Common myeloid progenitor, CD34-positive (primary cell): ENCODE measurements at regions not wholly inside any gene's neighbourhood (a gene's known extent, or its start where the extent isn't known, plus 50 kb on each side); places are given as distances from the start of the nearest gene placed in this dataset.

Experiments used
- CTCF ChIA-PET: fragments of 350-600 bp; sonication (Branson Sonifier 250); formaldehyde crosslinking; loops from one replicate; lab custom pipeline; 2021; ENCODE audit warnings: antibody characterized with exemption; lab: Charles Lee
- POLR2A ChIA-PET: fragments of 350-600 bp; sonication (Branson Sonifier 250); formaldehyde crosslinking; loops from one replicate; lab custom pipeline; 2021; ENCODE audit warnings: antibody characterized with exemption; lab: Charles Lee
- DNase-seq, 3 donors: peaks; one replicate each; pipeline versions ENCODE4 v3.0.0 to v3.0.0-alpha.2; 2013
- H3K27ac ChIP-seq, 2 experiments: 1 replicate in 1 of 2; 2 replicates in 1 of 2; pipeline ENCODE4 v1.7.0; 2013; ENCODE audit warnings: inconsistent platforms in 2 of 2, low read length in 2 of 2, mild to moderate bottlenecking in 2 of 2, low read depth in 1 of 2, moderate library complexity in 1 of 2; ENCODE audit not compliant: severe bottlenecking in 2 of 2, insufficient read depth in 1 of 2, poor library complexity in 1 of 2
- H3K27me3 ChIP-seq, 5 experiments: replicated peaks in 2 of 5; 1 replicate in 3 of 5; 2 replicates in 2 of 5; pipeline versions ENCODE4 v1.6.1 to v1.7.0; 2013; ENCODE audit warnings: low read length in 4 of 5, mild to moderate bottlenecking in 2 of 5, moderate library complexity in 2 of 5, inconsistent platforms in 1 of 5; ENCODE audit not compliant: insufficient read depth in 5 of 5, control insufficient read depth in 4 of 5
- H3K36me3 ChIP-seq, 4 experiments: 1 replicate in 2 of 4; 2 replicates in 2 of 4; pipeline versions ENCODE4 v1.6.1 to v1.7.0; 2013; ENCODE audit warnings: low read length in 3 of 4, control low read depth in 1 of 4, mild to moderate bottlenecking in 1 of 4; ENCODE audit not compliant: control insufficient read depth in 4 of 4, insufficient read depth in 4 of 4
- H3K4me1 ChIP-seq, 4 experiments: 1 replicate in 3 of 4; 2 replicates in 1 of 4; pipeline versions ENCODE4 v1.6.1 to v1.7.1; 2013; ENCODE audit warnings: low read length in 3 of 4, mild to moderate bottlenecking in 3 of 4, control low read depth in 1 of 4, inconsistent platforms in 1 of 4, moderate library complexity in 1 of 4; ENCODE audit not compliant: control insufficient read depth in 4 of 4, insufficient read depth in 4 of 4; ENCODE audit errors: control extremely low read depth in 1 of 4
- H3K4me3 ChIP-seq, 7 experiments: 1 replicate in 4 of 7; 2 replicates in 3 of 7; pipeline versions ENCODE4 v1.5.1 to v1.7.0; 2013; ENCODE audit warnings: mild to moderate bottlenecking in 7 of 7, low read length in 6 of 7, moderate library complexity in 6 of 7, inconsistent platforms in 2 of 7, low read depth in 2 of 7, control low read depth in 1 of 7; ENCODE audit not compliant: insufficient read depth in 4 of 7, control insufficient read depth in 1 of 7; ENCODE audit errors: extremely low read depth in 1 of 7
- H3K9me3 ChIP-seq, 5 experiments: 1 replicate in 4 of 5; 2 replicates in 1 of 5; pipeline versions ENCODE4 v1.6.1 to v1.7.1; 2013; ENCODE audit warnings: low read length in 4 of 5, mild to moderate bottlenecking in 2 of 5, inconsistent platforms in 1 of 5, low read depth in 1 of 5, moderate library complexity in 1 of 5; ENCODE audit not compliant: control insufficient read depth in 4 of 5, insufficient read depth in 2 of 5; ENCODE audit errors: control extremely low read depth in 1 of 5
- WGBS: methylation state at CpG from one replicate; pipeline ENCODE4 v1.1.5; 2013; ENCODE audit not compliant: insufficient coverage; 5-methylcytosine and 5-hydroxymethylcytosine counted together

GRCh38 chr9:71567890-71568289 is 200.4 kb downstream of the CEMIP2 start:
- peaks cover 0 to 6% (median 1%) of the 10 kb centered on the region in 4 experiments for H3K4me1 ChIP-seq
- no peak overlapping the region for H3K4me3 ChIP-seq
- no peaks in the 10 kb centered on the region for H3K27me3 ChIP-seq
- H3K36me3 ChIP-seq = no peaks in the 10 kb centered on the region
- no peak for DNase-seq
- ChIA-PET CTCF (no interaction called here), POLR2A (no interaction called here)
- H3K27ac ChIP-seq = no peak overlapping the region
- H3K9me3 ChIP-seq = no peaks in the 10 kb centered on the region

DNA sequence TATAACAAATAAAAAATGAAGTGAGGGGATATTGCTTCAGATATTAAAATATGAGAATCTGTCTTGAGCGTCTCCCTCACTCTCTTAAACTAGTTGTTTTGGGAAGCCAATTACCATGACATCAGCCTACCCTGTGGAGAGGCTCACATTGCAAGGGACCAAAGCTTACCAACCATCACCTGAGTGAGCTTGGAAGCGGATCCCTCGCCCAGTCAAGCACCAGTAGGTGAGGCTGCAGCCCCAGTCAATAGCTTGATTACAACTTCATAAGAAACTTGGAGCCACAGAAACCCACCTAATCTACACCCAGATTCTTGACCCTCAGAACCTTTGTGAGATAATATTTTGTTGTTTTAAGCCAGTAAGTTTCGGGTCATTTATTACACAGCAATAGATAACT is 206.2 kb downstream of the CEMIP2 start:
- Histone ChIP-seq H3K4me1 (peaks cover 0 to 6% (median 1%) of the 10 kb centered on the region in 4 experiments), H3K4me3 (no peak overlapping the region), H3K27ac (no peak overlapping the region), H3K36me3 (no peaks in the 10 kb centered on the region), H3K9me3 (no peaks in the 10 kb centered on the region), H3K27me3 (no peaks in the 10 kb centered on the region)
- DNase-seq = no peak
- no CpG with 5 or more reads among the region's 4 CpGs for WGBS
- ChIA-PET POLR2A (no interaction called here), CTCF (interaction anchor here (1.3 kb wide), 1 partner anchor 23 kb away, joined by 3 read pairs; no protein-coding TSS in a partner anchor)

DNA sequence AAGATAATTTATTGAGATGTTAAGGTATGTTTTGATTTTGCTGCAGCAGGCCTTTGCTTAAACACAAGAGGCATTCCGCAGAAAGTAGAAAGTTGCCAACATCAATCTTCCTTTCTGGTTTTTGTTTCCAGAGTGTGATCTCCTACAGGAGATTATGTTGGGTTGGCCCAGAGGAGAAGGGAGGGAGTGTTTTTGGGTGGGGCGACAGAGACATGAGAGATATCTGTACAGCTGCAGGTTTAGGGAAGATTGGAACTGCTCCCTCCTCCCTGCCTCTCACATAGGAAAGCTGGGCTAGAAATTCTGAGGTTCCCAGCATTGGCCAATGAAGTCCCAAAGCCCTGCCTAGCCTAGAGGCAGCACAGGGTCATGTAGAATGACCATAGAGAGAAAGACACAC is 211.0 kb downstream of the CEMIP2 start:
- Histone ChIP-seq H3K36me3 (no peaks in the 10 kb centered on the region), H3K4me1 (no peaks in the 10 kb centered on the region), H3K27me3 (peaks cover 0 to 8% (median 2%) of the 10 kb centered on the region in 5 experiments), H3K27ac (no peak overlapping the region), H3K4me3 (no peak overlapping the region), H3K9me3 (no peaks in the 10 kb centered on the region)
- WGBS = no CpG with 5 or more reads among the region's 2 CpGs
- CTCF ChIA-PET = no interaction called here
- POLR2A ChIA-PET = no interaction called here
- no peak for DNase-seq

- H3K27me3 ChIP-seq = peaks cover 0 to 10% (median 9%) of the 10 kb centered on the region in 5 experiments
- POLR2A ChIA-PET = no interaction called here
- DNase-seq = no peak
- WGBS = 18% methylated on average over 6 of the region's 7 CpGs
- H3K36me3 ChIP-seq = no peaks in the 10 kb centered on the region
- no peaks in the 10 kb centered on the region for H3K9me3 ChIP-seq
- H3K27ac ChIP-seq = no peak overlapping the region
- CTCF ChIA-PET = interaction anchor here (1.0 kb wide), 1 partner anchor 8 kb away, joined by 3 read pairs; no protein-coding TSS in a partner anchor
- H3K4me3 ChIP-seq = no peak overlapping the region
- no peaks in the 10 kb centered on the region for H3K4me1 ChIP-seq
These were observed 215.8 kb downstream of the CEMIP2 start for GRCh38 chr9:71552480-71552879.

DNA sequence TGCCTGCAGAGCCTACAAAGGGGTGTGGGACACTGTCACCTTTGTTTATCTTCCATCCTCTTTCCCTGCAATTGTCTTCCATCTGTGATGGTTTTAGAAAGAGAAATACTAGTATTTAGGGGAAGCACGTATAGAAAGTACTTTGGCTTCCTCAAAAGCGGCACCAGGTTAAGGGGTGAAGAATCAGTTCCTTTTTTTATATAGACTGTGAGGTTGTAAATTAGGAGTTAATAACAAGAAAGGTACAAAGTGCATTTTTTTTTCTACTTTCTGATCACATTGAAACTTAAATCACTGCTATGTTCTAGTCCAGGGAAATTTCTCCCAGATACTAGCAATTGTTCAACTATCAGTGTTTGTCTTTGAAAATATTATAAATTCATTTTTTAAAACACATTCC is 219.3 kb downstream of the CEMIP2 start:
- ChIA-PET POLR2A (no interaction called here), CTCF (no interaction called here)
- no peaks in the 10 kb centered on the region for H3K4me1 ChIP-seq
- peak in 2 of 3 donors; percentile 20 to 45 for DNase-seq
- no peak overlapping the region for H3K27ac ChIP-seq
- no peak overlapping the region for H3K4me3 ChIP-seq
- WGBS = no CpG with 5 or more reads among the region's 2 CpGs
- H3K27me3 ChIP-seq = peaks cover 0 to 12% (median 9%) of the 10 kb centered on the region in 5 experiments
- no peaks in the 10 kb centered on the region for H3K9me3 ChIP-seq
- no peaks in the 10 kb centered on the region for H3K36me3 ChIP-seq

DNA sequence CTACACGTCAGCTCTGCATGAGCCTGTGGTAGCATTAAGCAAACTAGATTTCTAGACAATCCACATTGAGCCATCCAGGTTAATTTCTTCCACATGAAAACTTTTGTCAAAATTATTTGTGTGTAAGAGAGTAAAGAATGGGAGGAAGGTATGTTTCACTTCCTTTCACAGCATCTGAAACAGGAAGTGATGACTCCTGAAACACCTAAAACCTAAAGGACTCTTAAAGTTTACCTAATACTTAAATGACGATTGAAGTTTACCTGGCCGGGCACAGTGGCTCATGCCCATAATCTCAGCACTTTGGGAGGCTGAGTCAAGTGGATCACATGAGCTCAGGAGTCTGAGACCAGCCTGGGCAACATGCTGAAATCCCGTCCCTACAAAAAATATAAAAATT is 223.8 kb downstream of the CEMIP2 start:
- H3K4me1 ChIP-seq = no peaks in the 10 kb centered on the region
- H3K27ac ChIP-seq = no peak overlapping the region
- H3K4me3 ChIP-seq = no peak overlapping the region
- no peaks in the 10 kb centered on the region for H3K9me3 ChIP-seq
- H3K27me3 ChIP-seq = peaks cover 0 to 8% (median 0%) of the 10 kb centered on the region in 5 experiments
- ChIA-PET POLR2A (no interaction called here), CTCF (no interaction called here)
- no peaks in the 10 kb centered on the region for H3K36me3 ChIP-seq
- DNase-seq = no peak
- WGBS = 91% methylated on average over 3 of the region's 4 CpGs

DNA sequence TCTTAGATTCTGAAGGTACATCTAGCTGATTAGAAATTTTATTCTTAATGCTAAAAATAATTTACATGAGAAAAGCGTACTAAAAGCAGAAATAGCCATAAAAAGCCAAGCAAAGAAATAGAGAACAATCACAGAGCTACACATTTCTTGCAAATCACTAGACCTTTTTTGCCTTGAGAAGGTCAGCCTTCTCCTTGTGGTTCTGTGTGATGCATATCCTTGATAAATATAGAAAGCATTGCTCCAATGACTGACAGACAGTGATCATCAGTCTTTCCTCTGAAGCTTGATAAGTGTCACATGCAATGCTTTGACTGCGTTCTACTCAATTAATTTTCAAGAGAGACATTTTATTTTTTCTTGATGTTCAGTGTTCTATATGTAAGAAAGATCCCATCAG is 226.9 kb downstream of the CEMIP2 start:
- H3K9me3 ChIP-seq = no peaks in the 10 kb centered on the region
- no peaks in the 10 kb centered on the region for H3K4me1 ChIP-seq
- H3K27me3 ChIP-seq = peaks cover 0 to 8% (median 0%) of the 10 kb centered on the region in 5 experiments
- H3K4me3 ChIP-seq = no peak overlapping the region
- ChIA-PET CTCF (no interaction called here), POLR2A (no interaction called here)
- H3K36me3 ChIP-seq = no peaks in the 10 kb centered on the region
- no peak for DNase-seq
- WGBS = no CpG with 5 or more reads among the region's 2 CpGs
- H3K27ac ChIP-seq = no peak overlapping the region
